AG08395 (cell line): ENCODE measurements at regions not wholly inside any gene's neighbourhood (a gene's known extent, or its start where the extent isn't known, plus 50 kb on each side); places are given as distances from the start of the nearest gene placed in this dataset.
"Not testable (repeated sequence)": the region's sequence is repeated elsewhere in the genome, so short reads cannot be mapped to it uniquely, and the experiment has no call there.

Experiments
- DNase-seq: peaks from one replicate; pipeline ENCODE4 v3.0.0; 2012; ENCODE audit warnings: mixed read lengths, low spot score

DNA sequence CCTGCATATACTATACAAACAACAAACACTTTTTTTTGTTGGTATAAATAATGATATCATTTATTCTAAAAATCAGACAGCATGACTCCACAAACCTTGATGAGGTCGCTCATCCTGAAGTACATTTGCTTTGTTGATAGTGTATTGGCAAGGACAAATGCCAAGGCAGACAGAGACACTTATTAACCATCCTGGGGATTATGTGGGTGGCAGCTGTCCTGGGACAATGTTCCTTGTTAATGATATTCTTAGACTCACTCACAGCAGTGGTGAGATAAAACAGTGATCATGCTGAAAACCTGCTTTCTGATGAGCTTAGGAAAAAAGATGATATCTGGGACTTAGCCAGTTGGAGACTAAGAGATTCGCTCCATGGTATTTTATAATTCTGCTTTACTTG lies 85.4 kb upstream of the OGFRL1 start:
- DNase-seq = no peak

DNA sequence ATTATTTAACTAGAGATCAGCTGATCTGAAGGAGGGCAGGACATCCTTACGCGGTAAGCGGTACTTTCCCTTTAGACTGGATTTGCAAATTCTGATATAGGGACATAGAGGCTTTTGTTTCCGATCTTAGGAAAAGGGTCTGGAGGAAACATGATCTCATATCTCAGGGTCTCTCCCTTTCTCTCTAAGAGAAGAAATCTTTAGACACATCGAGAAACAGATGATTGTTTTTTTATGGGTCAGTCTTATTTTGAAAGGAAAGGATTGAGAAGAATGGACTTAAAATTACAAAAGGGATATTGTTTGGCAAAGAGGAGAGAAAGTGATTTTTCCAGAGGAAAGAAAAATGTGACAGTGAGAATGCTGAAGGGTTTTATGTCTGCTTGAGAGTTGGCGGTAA lies 83.9 kb upstream of the OGFRL1 start:
- no peak for DNase-seq

DNA sequence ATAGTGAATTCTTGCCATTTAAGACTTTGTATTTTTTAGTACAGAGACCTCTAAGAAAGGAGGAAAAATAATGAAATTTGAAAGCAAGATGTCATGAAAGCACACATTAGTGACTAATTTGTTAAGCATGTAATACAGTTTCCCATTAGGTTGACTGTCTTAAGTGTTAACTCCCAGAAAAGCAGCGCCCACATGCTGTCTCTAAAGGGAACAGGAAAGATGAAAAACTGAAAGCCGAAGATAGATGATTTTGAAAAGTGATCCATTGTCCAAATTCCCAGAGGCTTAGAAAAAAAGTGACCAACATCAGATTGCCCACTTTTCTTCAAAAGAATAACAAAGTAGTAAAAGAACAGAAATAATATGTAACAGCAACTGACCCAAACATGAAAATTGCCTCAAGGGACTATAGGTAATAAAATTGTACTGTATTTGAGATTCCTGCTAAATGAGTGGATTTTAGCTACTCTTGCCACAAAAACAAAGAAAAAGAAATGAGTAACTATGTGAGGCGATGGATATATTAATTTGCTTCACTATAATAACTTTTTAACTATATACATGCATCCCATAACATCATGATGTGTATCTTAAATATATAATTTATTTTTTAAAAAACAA lies 83.2 kb upstream of the OGFRL1 start:
- DNase-seq = no peak

DNA sequence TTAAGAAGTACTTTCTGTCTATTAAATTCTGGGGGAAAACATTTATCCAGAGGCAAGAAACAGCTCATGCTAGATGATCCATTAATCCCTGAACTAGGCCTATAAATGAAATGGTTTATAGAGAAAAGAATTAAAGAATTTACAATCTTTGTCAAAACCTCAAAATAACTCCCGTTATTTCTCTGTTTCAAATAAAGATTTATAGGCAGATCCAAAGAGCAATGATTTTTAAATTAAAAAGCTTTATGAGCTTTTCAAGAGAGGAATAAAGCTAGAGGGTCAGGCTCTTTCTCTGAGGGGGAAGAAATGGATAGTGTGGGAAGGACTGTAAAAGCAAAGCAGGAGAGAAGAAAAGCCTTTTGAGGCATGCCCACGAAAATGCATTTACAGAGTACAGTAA lies 82.5 kb upstream of the OGFRL1 start:
- no peak for DNase-seq

DNA sequence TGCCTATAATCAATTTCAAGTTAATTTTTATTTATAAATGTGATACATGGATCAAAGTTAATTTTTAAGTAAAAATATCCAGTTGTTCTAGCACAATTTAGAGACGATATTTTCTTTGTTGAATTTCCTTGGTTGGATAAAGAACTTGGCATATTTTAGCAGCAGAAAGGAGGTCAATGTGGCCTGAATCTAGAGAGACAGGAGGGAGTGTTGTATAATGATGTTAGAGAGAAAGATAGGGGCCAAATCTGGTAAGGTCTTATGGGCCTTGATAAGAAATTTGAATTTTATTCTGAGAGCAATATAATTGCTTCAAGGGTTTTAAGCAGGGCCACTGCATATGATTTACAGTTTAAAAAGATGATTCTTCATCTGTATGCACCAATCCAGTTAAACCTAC lies 79.4 kb upstream of the OGFRL1 start:
- DNase-seq = no peak

DNA sequence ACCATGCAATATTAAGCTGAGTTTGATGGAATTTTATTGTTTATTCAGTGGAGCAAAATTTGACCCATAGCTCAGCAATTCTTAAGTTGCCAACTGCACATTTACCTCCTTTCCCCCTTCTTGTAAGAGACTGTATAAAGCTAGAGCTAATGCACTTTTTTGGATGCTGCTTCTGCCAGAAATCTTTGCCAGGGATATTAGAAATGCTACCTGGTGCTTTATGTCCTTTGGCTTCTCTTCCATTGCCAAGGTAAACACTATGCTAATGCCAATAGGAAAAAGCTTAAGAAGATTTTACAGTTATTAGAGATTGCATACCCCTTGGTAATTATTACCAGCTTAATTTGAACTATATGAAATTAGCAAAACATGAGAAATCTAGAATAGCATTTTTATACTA lies 79.0 kb upstream of the OGFRL1 start:
- DNase-seq = no peak

DNA sequence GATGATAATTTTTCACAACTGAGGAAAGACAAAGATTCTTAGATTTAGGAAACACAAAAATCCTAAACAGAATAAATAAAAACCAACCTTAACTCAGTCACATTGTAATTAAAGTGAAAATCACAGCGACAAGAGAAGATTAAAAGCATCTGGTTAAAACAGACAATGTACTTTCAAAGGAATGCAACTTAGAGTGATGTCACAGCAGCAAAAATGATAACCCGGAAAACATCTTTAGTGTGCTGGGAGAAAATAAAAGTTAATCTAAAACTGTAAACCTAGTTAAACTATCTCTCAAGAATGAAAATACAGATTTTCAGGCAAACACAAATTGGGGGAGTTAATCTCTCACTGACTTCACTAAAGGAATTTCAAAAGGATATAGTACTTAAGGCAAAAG lies 76.8 kb upstream of the OGFRL1 start:
- peak; percentile 31 for DNase-seq

DNA sequence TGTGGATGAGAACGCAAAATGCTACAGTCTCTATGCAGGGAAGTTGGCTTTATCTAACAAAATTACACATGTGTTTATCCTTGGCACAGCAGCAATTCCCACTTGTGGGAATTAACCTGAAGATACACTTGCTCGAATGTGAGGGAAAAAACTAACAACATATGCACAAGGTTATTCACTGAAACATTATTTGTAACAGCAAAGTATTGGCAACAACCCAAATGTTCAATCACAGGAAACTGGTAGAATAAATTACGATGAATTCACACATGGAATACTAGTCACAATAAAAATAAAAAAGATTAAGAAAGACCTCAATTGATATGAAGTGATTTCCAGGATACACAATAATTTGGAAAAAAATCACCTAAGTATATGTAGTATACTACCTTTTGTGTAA lies 68.1 kb upstream of the OGFRL1 start:
- DNase-seq = no peak

DNA sequence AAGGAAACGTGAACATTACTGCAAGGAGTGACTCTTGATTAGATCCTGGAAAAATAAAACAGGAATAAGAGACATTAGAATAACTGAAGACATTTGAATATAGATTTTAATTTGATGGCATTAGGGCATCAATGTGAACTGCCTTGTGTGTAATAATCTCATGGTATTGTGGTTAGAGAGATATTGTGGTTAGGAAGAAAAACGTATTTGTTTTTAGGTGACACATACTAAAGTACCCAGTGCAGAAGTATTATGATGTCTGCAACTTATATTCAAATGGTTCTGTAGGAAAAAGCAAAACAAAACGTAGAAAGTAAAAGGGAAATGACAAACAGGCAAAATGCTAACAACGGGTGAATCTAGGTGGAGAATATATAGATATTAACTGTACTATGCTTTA lies 65.9 kb upstream of the OGFRL1 start:
- no peak for DNase-seq

DNA sequence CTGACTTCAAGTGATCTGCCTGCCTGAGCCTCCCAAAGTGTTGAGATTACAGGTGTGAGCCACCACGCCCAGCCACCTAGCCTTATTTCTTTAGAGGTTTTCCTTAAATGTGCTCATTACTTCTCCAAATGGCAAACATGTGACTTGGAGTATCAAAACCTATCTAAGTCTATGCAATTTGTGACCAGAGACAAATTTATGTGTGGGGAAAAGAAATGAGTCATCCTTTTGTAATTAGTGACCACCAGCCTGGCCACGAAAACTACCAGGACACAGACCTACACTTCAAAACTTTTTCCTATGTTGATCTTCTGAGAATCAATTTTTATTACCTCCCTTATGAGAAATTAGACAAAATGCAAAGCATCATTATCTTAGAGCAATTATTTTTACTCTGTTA lies 64.6 kb upstream of the OGFRL1 start:
- DNase-seq = no peak

DNA sequence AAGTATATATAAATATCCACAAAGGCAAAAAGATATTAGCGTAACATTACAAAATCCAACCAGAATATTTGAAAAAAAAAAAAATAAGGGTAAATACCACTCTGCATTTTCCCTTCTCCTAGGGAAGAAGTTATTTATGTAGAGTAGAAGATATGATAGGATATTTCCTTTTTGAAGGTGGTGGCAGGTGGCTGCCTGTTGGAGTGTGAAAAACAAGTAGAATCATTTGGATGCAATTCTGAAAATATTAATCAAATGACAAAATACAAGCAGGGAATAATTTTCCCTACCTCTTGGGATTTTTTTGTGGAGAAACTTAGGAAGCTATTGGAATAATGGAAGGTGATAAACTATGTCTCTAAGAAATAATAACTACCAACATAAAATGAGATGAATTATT lies 62.5 kb upstream of the OGFRL1 start:
- no peak for DNase-seq

DNA sequence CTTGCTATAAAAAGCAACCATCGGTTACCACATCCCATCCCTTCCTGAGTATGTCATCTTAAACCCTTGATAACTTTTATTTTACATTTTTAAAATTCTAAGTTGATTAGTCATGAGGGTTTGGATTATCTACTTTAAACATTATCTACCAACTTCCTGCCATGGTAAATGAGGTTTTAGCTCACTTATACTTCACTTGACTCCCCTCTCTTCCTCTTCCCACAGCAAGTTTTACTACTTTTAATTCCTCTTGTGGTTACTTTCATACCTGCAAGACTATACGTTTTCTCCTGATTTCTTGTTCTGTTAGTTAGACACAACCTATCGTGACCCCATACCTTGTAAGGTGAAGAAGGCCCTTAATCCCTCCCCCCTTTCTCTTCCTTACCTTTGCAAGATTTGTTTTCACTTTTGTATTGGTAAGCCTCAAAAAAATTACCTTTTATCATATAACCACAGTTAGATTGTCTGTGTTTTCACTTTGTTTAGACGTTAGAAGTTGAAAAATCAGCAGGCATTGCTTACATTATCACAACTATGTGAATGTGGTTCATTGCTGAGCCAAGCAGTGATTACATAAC lies 60.1 kb upstream of the OGFRL1 start:
- peak; percentile 35 for DNase-seq

DNA sequence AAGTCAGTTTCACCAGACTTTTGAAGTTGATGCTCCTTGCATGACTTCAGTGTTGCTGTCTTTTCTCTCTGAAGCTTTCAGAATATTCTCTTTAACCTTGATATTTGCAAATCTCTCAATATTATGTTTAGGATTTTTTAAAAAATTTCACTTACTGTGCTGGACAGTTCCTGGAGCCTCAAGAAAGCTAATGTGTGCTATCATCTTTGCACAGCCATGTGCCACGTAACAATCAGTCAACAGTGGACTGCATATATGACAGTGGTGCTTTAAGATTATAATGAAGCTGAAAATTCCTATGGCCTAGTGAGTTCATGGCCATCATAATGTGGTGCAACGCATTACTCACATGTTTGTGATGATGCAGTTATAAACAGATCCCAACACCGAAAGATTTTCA lies 59.1 kb upstream of the OGFRL1 start:
- no peak for DNase-seq

DNA sequence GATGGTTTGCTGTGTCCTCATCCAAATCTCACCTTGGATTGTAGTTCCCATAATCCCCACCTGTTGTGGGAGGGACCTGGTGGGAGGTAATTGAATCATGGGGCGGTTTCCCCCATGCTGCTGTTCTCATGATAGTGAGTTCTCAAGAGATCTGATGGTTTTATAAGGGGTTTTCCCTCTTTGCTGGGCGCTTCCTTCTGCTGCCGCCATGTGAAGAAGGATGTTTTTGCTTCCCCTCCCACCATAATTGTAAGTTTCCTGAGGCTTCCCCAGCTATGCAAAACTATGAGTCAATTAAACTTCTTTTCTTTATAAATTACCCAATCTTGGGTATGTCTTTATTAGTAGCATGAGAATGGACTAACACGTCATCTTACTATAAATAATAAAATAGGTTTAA lies 55.7 kb upstream of the OGFRL1 start:
- not testable (repeated sequence) for DNase-seq

DNA sequence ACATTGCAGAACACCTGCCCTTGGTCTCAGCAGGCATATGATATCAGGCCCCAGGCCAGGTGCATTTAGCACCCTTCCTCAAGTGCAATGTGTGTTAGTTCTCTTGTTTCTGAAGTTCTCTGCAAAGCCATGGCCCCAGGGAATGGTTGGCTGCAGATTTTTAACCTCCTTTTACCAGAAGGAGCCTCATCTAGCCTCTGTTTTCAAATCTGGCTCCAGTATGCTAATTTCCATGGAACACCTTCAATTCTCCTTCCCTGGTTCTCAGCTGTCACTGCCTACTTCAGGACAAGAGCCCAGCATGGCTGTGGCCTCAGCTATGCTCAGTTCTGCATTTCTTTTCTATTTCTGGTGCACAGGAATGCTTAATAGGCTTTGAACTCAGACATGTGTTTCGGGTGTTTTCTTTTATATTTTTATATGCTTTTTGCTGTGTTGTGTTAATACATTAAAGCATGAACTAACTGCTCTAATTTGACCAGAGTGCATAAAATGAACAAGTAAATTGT lies 51.6 kb upstream of the OGFRL1 start:
- no peak for DNase-seq

DNA sequence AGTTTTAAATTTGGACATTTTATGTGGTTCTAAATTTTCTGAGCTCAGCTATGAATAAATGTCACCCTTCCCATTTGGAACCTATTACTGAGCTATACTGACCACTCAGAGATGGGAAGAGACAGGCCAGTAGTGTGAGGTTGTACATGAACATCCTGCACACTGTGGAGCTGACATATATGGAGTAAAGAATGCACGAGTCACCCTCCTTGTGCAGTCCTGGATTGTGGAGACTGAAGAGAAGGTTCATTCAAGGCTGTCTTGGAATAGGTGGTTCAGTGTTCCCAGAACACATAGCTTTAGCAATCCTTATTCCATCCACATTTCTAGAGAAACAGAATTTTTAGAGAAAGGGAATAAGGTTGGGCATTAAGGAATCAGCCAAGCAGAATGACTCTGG lies 50.3 kb upstream of the OGFRL1 start:
- peak; percentile 50 for DNase-seq
